ENCODE measurements at regions not wholly inside any gene's neighbourhood (a gene's known extent, or its start where the extent isn't known, plus 50 kb on each side); places are given as distances from the start of the nearest gene placed in this dataset.

DNA sequence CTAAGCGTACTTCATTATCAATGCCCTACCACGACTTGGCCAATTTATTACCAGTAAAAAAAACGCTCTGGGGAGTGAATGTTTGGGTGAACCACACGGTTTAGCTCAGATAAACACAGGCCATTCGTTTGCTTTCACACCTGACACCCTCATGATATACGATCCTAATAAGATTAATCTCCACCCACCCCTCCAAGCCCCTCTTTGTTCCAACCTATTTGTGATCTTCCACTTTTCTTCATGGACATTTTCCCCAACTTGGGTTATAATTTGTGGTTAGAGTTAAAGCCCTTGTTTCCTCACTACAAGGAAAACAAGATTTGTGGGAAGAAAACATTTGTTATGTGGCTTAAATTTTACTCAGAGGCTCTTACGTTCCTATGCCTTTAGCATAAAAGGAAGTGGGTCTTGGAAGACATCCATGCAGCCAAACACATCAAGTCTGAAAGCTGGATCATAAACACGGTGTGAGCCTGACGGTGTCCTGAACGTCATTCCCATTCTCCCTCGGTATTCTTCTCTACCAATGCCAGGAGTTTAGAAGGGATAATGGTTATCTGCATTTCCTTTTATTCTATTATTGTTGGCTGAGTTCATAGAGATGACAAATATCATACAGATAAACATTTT is 518.9 kb downstream of the NR2F2 start:
- no peaks in the 10 kb centered on the region for H3K27me3 ChIP-seq
- TF ChIP-seq, protein P1, sequence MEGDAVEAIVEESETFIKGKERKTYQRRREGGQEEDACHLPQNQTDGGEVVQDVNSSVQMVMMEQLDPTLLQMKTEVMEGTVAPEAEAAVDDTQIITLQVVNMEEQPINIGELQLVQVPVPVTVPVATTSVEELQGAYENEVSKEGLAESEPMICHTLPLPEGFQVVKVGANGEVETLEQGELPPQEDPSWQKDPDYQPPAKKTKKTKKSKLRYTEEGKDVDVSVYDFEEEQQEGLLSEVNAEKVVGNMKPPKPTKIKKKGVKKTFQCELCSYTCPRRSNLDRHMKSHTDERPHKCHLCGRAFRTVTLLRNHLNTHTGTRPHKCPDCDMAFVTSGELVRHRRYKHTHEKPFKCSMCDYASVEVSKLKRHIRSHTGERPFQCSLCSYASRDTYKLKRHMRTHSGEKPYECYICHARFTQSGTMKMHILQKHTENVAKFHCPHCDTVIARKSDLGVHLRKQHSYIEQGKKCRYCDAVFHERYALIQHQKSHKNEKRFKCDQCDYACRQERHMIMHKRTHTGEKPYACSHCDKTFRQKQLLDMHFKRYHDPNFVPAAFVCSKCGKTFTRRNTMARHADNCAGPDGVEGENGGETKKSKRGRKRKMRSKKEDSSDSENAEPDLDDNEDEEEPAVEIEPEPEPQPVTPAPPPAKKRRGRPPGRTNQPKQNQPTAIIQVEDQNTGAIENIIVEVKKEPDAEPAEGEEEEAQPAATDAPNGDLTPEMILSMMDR (IDR thresholded peaks at IDR 0.05), result no peak
- no peak for TF ChIP-seq POLR2A (IDR thresholded peaks at IDR 0.05)
- H3K4me3 ChIP-seq, result no peak overlapping the region
- DNase-seq, result no peak
- no peaks in the 10 kb centered on the region for H3K4me1 ChIP-seq
- WGBS, 4 donors, result 37 to 49% (median 40%) methylated on average over 11 of the region's 11 CpGs
- no peaks in the 10 kb centered on the region for H3K36me3 ChIP-seq
- peaks cover 0 to 7% (median 0%) of the 10 kb centered on the region in 12 donors for H3K9me3 ChIP-seq
- intact Hi-C loops (cut with DNase I), result no loop called here
- ATAC-seq, result no peak
- H3K27ac ChIP-seq, result no peak overlapping the region

DNA sequence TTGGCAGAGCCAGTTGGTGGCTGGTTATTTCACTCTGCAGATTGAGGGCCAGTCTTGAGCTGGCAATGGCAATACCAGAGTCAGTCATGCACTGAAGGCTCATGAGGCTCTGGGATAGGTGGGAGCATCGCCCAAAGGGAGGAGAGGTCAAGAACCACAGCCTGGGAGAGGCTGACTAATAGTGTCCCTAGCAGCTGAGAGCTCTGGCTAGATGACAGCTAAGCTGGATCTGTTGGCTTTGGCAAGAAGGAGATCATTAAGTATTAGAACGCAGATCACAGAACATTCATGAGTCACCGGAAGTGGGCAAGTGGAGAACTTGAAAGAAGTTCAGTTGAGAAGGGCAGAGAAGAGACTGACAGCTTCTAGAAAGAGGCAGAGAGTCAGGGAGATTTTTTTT is 521.1 kb downstream of the NR2F2 start:
- H3K4me3 ChIP-seq, result no peak overlapping the region
- intact Hi-C loops (cut with DNase I), result no loop called here
- no peak for ATAC-seq
- H3K36me3 ChIP-seq, result no peaks in the 10 kb centered on the region
- H3K4me1 ChIP-seq, result no peaks in the 10 kb centered on the region
- H3K9me3 ChIP-seq, result no peaks in the 10 kb centered on the region
- no peak overlapping the region for H3K27ac ChIP-seq
- WGBS, 4 donors, result 56 to 76% (median 69%) methylated on average over 3 of the region's 3 CpGs
- TF ChIP-seq, protein P1 (IDR thresholded peaks at IDR 0.05), result no peak
- no peak for TF ChIP-seq POLR2A (IDR thresholded peaks at IDR 0.05)
- no peak for DNase-seq
- no peaks in the 10 kb centered on the region for H3K27me3 ChIP-seq

DNA sequence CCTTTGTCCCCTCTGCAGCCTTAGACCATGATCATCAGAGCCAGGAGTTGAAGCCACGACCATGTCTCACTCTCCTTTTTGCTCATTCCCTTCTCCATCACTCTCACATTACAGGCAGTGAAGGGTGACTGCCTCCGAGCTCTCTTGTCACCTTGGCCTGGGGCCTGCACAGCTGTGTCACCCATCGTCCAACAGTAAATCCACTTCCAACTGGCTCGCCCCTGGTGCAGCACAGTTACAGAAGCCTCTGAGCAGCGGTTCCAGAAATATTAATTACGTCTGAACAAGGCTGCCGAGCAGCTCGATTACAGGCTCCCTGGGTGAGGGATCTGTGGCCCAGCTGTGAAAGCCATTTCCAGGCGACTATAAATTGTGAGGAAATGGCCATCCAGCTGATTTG is 528.2 kb downstream of the NR2F2 start:
- H3K27ac ChIP-seq, result no peak overlapping the region
- 54 to 80% (median 64%) methylated on average over 9 of the region's 9 CpGs for WGBS, 4 donors
- TF ChIP-seq POLR2A (IDR thresholded peaks at IDR 0.05), result no peak
- TF ChIP-seq, protein P1 (IDR thresholded peaks at IDR 0.05), result no peak
- H3K27me3 ChIP-seq, result no peaks in the 10 kb centered on the region
- H3K36me3 ChIP-seq, result no peaks in the 10 kb centered on the region
- H3K4me1 ChIP-seq, result no peaks in the 10 kb centered on the region
- intact Hi-C loops (cut with DNase I), result no loop called here
- H3K9me3 ChIP-seq, result no peaks in the 10 kb centered on the region
- ATAC-seq (no peak), DNase-seq (no peak)
- H3K4me3 ChIP-seq, result no peak overlapping the region

DNA sequence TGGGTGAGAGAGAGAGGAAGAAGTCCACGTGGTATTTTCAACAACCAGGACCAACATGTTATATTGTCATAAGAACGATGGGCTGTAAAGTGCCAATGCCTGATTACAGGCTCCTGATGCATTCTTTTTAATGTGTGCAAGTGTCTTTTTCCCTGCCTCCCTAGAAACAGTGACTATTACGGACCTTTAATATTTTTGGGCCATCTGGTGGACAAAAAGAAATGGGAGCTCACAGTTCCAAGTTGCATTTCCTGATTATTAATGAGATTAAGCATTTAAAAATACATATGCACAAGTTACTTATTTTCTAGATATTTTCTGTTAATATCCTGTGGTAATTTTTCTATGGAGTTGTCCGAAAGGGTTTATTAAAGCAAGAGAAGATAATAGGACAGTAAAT is 530.2 kb downstream of the NR2F2 start:
- no peak for ATAC-seq
- 45 to 67% (median 60%) methylated on average over 4 of the region's 4 CpGs for WGBS, 4 donors
- DNase-seq, result no peak
- Histone ChIP-seq H3K27me3 (no peaks in the 10 kb centered on the region), H3K36me3 (no peaks in the 10 kb centered on the region), H3K4me1 (no peaks in the 10 kb centered on the region), H3K9me3 (no peaks in the 10 kb centered on the region), H3K27ac (no peak overlapping the region), H3K4me3 (no peak overlapping the region)
- intact Hi-C loops (cut with DNase I), result no loop called here
- no peak for TF ChIP-seq POLR2A (IDR thresholded peaks at IDR 0.05)
- TF ChIP-seq, protein P1 (IDR thresholded peaks at IDR 0.05), result peak in 2 of 12 donors; percentile 23 to 28

All from heart left ventricle (tissue), 16 donors.